ENCODE measurements at regions not wholly inside any gene's neighbourhood (a gene's known extent, or its start where the extent isn't known, plus 50 kb on each side); places are given as distances from the start of the nearest gene placed in this dataset.

- no peak for DNase-seq (ENCODE audit: extremely low spot score)
- ChIA-PET POLR2A (no interaction called here), CTCF (interaction anchor here (1.0 kb wide), 1 partner anchor 23 kb away, joined by 3 read pairs; no protein-coding TSS in a partner anchor)
- TF ChIP-seq ZNF384 (IDR thresholded peaks at IDR 0.05): no peak
- TF ChIP-seq FOXA1 (IDR thresholded peaks at IDR 0.05): no peak
- no peak for TF ChIP-seq ARNT (IDR thresholded peaks at IDR 0.05)
- no peak for TF ChIP-seq HDGF (IDR thresholded peaks at IDR 0.05; ENCODE audit: borderline replicate concordance)
- no peak for TF ChIP-seq LEF1 (IDR thresholded peaks at IDR 0.05; ENCODE audit: borderline replicate concordance)
- no peak for TF ChIP-seq SUZ12 (IDR thresholded peaks at IDR 0.05)
- TF ChIP-seq SP1 (IDR thresholded peaks at IDR 0.05): no peak
- TF ChIP-seq FOXM1 (IDR thresholded peaks at IDR 0.05; ENCODE audit: borderline replicate concordance): no peak
- no peak for TF ChIP-seq BHLHE40 (IDR thresholded peaks at IDR 0.05; ENCODE audit: borderline replicate concordance)
- TF ChIP-seq FOXK2 (IDR thresholded peaks at IDR 0.05): no peak
- no peak for TF ChIP-seq CTBP1 (IDR thresholded peaks at IDR 0.05; ENCODE audit: borderline replicate concordance)
- no peak for TF ChIP-seq ELF4 (IDR thresholded peaks at IDR 0.05)
- no peak for TF ChIP-seq TARDBP (IDR thresholded peaks at IDR 0.05)
- TF ChIP-seq, protein P1, sequence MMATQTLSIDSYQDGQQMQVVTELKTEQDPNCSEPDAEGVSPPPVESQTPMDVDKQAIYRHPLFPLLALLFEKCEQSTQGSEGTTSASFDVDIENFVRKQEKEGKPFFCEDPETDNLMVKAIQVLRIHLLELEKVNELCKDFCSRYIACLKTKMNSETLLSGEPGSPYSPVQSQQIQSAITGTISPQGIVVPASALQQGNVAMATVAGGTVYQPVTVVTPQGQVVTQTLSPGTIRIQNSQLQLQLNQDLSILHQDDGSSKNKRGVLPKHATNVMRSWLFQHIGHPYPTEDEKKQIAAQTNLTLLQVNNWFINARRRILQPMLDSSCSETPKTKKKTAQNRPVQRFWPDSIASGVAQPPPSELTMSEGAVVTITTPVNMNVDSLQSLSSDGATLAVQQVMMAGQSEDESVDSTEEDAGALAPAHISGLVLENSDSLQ (IDR thresholded peaks at IDR 0.05): no peak
- TF ChIP-seq NFRKB (IDR thresholded peaks at IDR 0.05): no peak
- no peak for TF ChIP-seq L3MBTL2 (conservative IDR thresholded peaks at IDR 0.05)
Measured at GRCh38 chr2:217189747-217190146, 329.9 kb upstream of the TNP1 start.

- ChIA-PET CTCF (interaction anchor here (1.0 kb wide), 1 partner anchor 23 kb away, joined by 3 read pairs; no protein-coding TSS in a partner anchor), POLR2A (no interaction called here)
- TF ChIP-seq FOXM1 (IDR thresholded peaks at IDR 0.05; ENCODE audit: borderline replicate concordance) (no peak), SP1 (IDR thresholded peaks at IDR 0.05) (no peak), FOXA1 (IDR thresholded peaks at IDR 0.05) (no peak), SUZ12 (IDR thresholded peaks at IDR 0.05) (no peak), CTBP1 (IDR thresholded peaks at IDR 0.05; ENCODE audit: borderline replicate concordance) (no peak)
- no peak for DNase-seq (ENCODE audit: extremely low spot score)
Measured at GRCh38 chr2:217189131-217189530, 329.3 kb upstream of the TNP1 start.

- DNase-seq (ENCODE audit: extremely low spot score): no peak
- TF ChIP-seq FOXA1 (IDR thresholded peaks at IDR 0.05) (no peak), ARNT (IDR thresholded peaks at IDR 0.05) (no peak), ELF4 (IDR thresholded peaks at IDR 0.05) (no peak), TARDBP (IDR thresholded peaks at IDR 0.05) (no peak), NFRKB (IDR thresholded peaks at IDR 0.05) (no peak)
- ChIA-PET POLR2A (no interaction called here), CTCF (no interaction called here)
Measured at GRCh38 chr2:217186668-217187159, 326.9 kb upstream of the TNP1 start.

DNA sequence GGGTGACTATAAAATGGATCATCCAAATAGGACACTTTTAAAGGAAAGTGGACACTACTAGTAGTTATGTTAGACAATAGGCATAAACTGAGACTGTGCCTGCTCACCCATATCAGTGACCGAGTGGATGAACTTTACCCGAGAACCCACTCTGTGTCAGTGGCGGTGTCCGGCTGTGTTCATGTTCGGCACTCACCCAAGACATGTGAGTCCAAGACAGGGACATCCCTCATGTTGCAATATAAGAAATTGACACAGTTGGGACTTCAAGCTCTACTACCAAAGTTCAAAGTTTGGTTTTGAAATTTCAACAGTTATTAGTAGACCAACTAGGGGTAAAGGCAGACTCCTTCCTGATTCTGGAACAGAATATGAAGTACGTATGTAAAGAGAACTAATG lies 326.3 kb upstream of the TNP1 start:
- no peak for DNase-seq (ENCODE audit: extremely low spot score)
- POLR2A ChIA-PET: no interaction called here
- TF ChIP-seq FOXK2 (IDR thresholded peaks at IDR 0.05): no peak
- TF ChIP-seq, protein P1 (IDR thresholded peaks at IDR 0.05): no peak
- TF ChIP-seq SUZ12 (IDR thresholded peaks at IDR 0.05): no peak
- TF ChIP-seq HDGF (IDR thresholded peaks at IDR 0.05; ENCODE audit: borderline replicate concordance): no peak
- TF ChIP-seq FOXA1 (IDR thresholded peaks at IDR 0.05): no peak
- TF ChIP-seq SP1 (IDR thresholded peaks at IDR 0.05): no peak
- no peak for TF ChIP-seq NFRKB (IDR thresholded peaks at IDR 0.05)
- no peak for TF ChIP-seq FOXM1 (IDR thresholded peaks at IDR 0.05; ENCODE audit: borderline replicate concordance)
- no peak for TF ChIP-seq L3MBTL2 (conservative IDR thresholded peaks at IDR 0.05)
- TF ChIP-seq ELF4 (IDR thresholded peaks at IDR 0.05): no peak
- TF ChIP-seq ARNT (IDR thresholded peaks at IDR 0.05): no peak
- CTCF ChIA-PET: no interaction called here

- no peak for DNase-seq (ENCODE audit: extremely low spot score)
- CTCF ChIA-PET: no interaction called here
- no peak for TF ChIP-seq SP1 (IDR thresholded peaks at IDR 0.05)
- TF ChIP-seq FOXK2 (IDR thresholded peaks at IDR 0.05): no peak
- no peak for TF ChIP-seq L3MBTL2 (conservative IDR thresholded peaks at IDR 0.05)
- no peak for TF ChIP-seq NFRKB (IDR thresholded peaks at IDR 0.05)
- TF ChIP-seq BHLHE40 (IDR thresholded peaks at IDR 0.05; ENCODE audit: borderline replicate concordance): no peak
- no peak for TF ChIP-seq FOXA1 (IDR thresholded peaks at IDR 0.05)
- no peak for TF ChIP-seq CTBP1 (IDR thresholded peaks at IDR 0.05; ENCODE audit: borderline replicate concordance)
- no peak for TF ChIP-seq HDGF (IDR thresholded peaks at IDR 0.05; ENCODE audit: borderline replicate concordance)
- no peak for TF ChIP-seq SUZ12 (IDR thresholded peaks at IDR 0.05)
- no peak for TF ChIP-seq TARDBP (IDR thresholded peaks at IDR 0.05)
- TF ChIP-seq ZNF384 (IDR thresholded peaks at IDR 0.05): no peak
- no peak for TF ChIP-seq FOXM1 (IDR thresholded peaks at IDR 0.05; ENCODE audit: borderline replicate concordance)
- TF ChIP-seq, protein P1 (IDR thresholded peaks at IDR 0.05): no peak
- TF ChIP-seq ELF4 (IDR thresholded peaks at IDR 0.05): no peak
- TF ChIP-seq ARNT (IDR thresholded peaks at IDR 0.05): no peak
- TF ChIP-seq LEF1 (IDR thresholded peaks at IDR 0.05; ENCODE audit: borderline replicate concordance): no peak
- POLR2A ChIA-PET: no interaction called here
Measured at GRCh38 chr2:217185265-217185995, 325.6 kb upstream of the TNP1 start.

DNA sequence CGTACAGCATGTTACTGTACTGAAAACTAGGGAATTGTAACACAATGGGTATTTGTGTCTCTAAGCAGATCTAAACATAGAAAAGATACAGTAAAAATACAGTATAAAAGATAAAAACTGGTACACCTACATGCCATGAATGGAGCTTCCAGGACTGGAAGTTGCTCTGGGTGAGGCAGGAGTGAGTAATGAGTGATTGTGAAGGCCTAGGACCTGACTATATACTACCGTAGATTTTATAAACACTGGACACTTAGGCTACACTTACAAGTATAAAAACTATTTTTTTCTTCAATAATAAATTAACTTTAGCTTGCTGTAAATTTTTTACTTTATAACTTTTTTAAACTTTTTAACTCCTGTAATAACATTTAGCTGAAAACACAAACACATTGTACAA lies 324.4 kb upstream of the TNP1 start:
- DNase-seq (ENCODE audit: extremely low spot score): no peak
- no peak for TF ChIP-seq NFRKB (IDR thresholded peaks at IDR 0.05)
- no peak for TF ChIP-seq HDGF (IDR thresholded peaks at IDR 0.05; ENCODE audit: borderline replicate concordance)
- TF ChIP-seq CTBP1 (IDR thresholded peaks at IDR 0.05; ENCODE audit: borderline replicate concordance): no peak
- no peak for TF ChIP-seq ELF4 (IDR thresholded peaks at IDR 0.05)
- TF ChIP-seq LEF1 (IDR thresholded peaks at IDR 0.05; ENCODE audit: borderline replicate concordance): no peak
- no peak for TF ChIP-seq FOXA1 (IDR thresholded peaks at IDR 0.05)
- no peak for TF ChIP-seq SUZ12 (IDR thresholded peaks at IDR 0.05)
- TF ChIP-seq BHLHE40 (IDR thresholded peaks at IDR 0.05; ENCODE audit: borderline replicate concordance): no peak
- TF ChIP-seq L3MBTL2 (conservative IDR thresholded peaks at IDR 0.05): no peak
- TF ChIP-seq, protein P1 (IDR thresholded peaks at IDR 0.05): no peak
- no peak for TF ChIP-seq TARDBP (IDR thresholded peaks at IDR 0.05)
- TF ChIP-seq ARNT (IDR thresholded peaks at IDR 0.05): no peak
- TF ChIP-seq FOXM1 (IDR thresholded peaks at IDR 0.05; ENCODE audit: borderline replicate concordance): no peak
- CTCF ChIA-PET: interaction anchor here (0.5 kb wide), 1 partner anchor 446 kb away, joined by 3 read pairs; no protein-coding TSS in a partner anchor
- POLR2A ChIA-PET: no interaction called here

All from HEK293T (cell line).